Adrenal gland (tissue), 9 donors: ENCODE measurements at regions not wholly inside any gene's neighbourhood (a gene's known extent, or its start where the extent isn't known, plus 50 kb on each side); places are given as distances from the start of the nearest gene placed in this dataset.
A peak's percentile ranks its signal among the peaks of the same experiment; 100 is the strongest.

ENCODE experiments used
- DNase-seq, 7 donors: peaks; one replicate each; pipeline ENCODE4 v3.0.0-alpha.2; 2019 to 2020
- H3K27ac ChIP-seq, 5 donors: fragments of 200-600 bp; sonication (generic) in 4 of 5; 1 replicate in 3 of 5; 2 replicates in 2 of 5; pipeline versions ENCODE4 v1.5.1 to v1.8.0; 2016 to 2020; ENCODE audit warnings: mild to moderate bottlenecking in 1 of 5
- H3K27me3 ChIP-seq: fragments of 200-600 bp; 2 replicates; pipeline ENCODE4 v1.8.0; 2021
- H3K36me3 ChIP-seq, 2 donors: fragments of 200-600 bp; replicated peaks in 1 of 2; 1 replicate in 1 of 2; 2 replicates in 1 of 2; pipeline versions ENCODE4 v1.5.1 to v1.8.0; 2018 to 2022
- H3K4me1 ChIP-seq, 2 donors: fragments of 200-600 bp; replicated peaks in 1 of 2; 1 replicate in 1 of 2; 2 replicates in 1 of 2; pipeline versions ENCODE4 v1.5.1 to v1.8.0; 2018 to 2021
- H3K4me3 ChIP-seq, 4 donors: fragments of 200-600 bp; sonication (generic) in 3 of 4; one replicate each; pipeline ENCODE4 v1.5.1; 2016 to 2018
- H3K9me3 ChIP-seq, 3 donors: fragments of 200-600 bp; sonication (generic) in 1 of 3; replicated peaks in 1 of 3; 1 replicate in 2 of 3; 2 replicates in 1 of 3; pipeline versions ENCODE4 v1.5.1 to v1.8.0; 2016 to 2021
- POLR2A ChIP-seq, 2 donors: fragments of 450-650 bp; IDR thresholded peaks; one replicate each; pipeline ENCODE4 v1.6.1; 2017; ENCODE audit warnings: antibody characterized with exemption in 2 of 2, mild to moderate bottlenecking in 2 of 2, moderate library complexity in 1 of 2
- WGBS, 4 donors: extraction: QIAGEN DNeasy Blood & Tissue Kit in 2 of 4; methylation state at CpG; one replicate each; pipeline versions ENCODE4 v1.1.5 to v1.1.7; 2013 to 2017; 5-methylcytosine and 5-hydroxymethylcytosine counted together
- intact Hi-C, 2 donors: fragments of 100-400 bp; cut with DNase I; formaldehyde crosslinking; loops; one replicate each; pipeline versions ENCODE4 v1.14.1 to v1.15.0; 2022 to 2023
- TF ChIP-seq, protein P1 (sequence below), 6 experiments: fragments of 450-650 bp in 4 of 6; fragments of 200-600 bp in 2 of 6; sonication (generic) in 1 of 6; IDR thresholded peaks; 1 replicate in 5 of 6; 2 replicates in 1 of 6; pipeline versions ENCODE4 v1.5.1 to v1.8.0; 2016 to 2021; ENCODE audit warnings: antibody characterized with exemption in 6 of 6, mild to moderate bottlenecking in 2 of 6, moderate library complexity in 1 of 6
- donor health status: healthy with polysubstance abuse.
- donor health status: Bipolar disorder and iron deficiency.
- donor health status: DM: yes; HTN: yes; CAD: no.
- donor health status: DM: no; HTN: no; CAD: no.
- donor health status: DM: no; HTN: no; CAD: no.

DNA sequence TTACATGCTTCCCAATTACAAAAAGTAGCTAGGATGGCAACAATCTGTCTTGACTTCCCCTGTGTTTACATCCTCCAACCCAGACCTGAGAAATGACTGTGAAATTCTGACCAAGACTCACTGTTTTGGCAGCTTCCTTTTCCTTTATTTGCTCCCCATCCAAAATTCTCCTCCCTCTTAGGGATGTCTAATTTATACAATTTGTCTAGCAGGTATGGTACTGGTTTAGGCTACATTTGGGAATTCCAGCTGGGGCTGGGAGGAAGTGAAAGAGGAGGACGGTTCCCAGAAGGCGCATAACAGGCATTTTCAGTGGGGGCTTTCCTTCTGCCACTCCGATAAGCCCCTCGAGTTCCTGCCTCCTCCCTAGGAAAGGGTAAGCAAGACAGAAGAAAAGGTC lies 231.5 kb upstream of the BTBD3 start:
- H3K4me1 ChIP-seq, result peaks cover 0 to 10% of the 10 kb centered on the region in 2 donors
- intact Hi-C loops, result no loop called here
- H3K4me3 ChIP-seq, result no peak overlapping the region
- H3K9me3 ChIP-seq, result no peaks in the 10 kb centered on the region
- DNase-seq, result no peak
- WGBS, 4 donors, result 59 to 80% (median 66%) methylated on average over 4 of the region's 4 CpGs
- H3K36me3 ChIP-seq, result no peaks in the 10 kb centered on the region
- no peaks in the 10 kb centered on the region for H3K27me3 ChIP-seq
- H3K27ac ChIP-seq, result no peak overlapping the region
- no peak for TF ChIP-seq POLR2A (IDR thresholded peaks at IDR 0.05)
- TF ChIP-seq, protein P1, sequence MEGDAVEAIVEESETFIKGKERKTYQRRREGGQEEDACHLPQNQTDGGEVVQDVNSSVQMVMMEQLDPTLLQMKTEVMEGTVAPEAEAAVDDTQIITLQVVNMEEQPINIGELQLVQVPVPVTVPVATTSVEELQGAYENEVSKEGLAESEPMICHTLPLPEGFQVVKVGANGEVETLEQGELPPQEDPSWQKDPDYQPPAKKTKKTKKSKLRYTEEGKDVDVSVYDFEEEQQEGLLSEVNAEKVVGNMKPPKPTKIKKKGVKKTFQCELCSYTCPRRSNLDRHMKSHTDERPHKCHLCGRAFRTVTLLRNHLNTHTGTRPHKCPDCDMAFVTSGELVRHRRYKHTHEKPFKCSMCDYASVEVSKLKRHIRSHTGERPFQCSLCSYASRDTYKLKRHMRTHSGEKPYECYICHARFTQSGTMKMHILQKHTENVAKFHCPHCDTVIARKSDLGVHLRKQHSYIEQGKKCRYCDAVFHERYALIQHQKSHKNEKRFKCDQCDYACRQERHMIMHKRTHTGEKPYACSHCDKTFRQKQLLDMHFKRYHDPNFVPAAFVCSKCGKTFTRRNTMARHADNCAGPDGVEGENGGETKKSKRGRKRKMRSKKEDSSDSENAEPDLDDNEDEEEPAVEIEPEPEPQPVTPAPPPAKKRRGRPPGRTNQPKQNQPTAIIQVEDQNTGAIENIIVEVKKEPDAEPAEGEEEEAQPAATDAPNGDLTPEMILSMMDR (IDR thresholded peaks at IDR 0.05), result no peak

DNA sequence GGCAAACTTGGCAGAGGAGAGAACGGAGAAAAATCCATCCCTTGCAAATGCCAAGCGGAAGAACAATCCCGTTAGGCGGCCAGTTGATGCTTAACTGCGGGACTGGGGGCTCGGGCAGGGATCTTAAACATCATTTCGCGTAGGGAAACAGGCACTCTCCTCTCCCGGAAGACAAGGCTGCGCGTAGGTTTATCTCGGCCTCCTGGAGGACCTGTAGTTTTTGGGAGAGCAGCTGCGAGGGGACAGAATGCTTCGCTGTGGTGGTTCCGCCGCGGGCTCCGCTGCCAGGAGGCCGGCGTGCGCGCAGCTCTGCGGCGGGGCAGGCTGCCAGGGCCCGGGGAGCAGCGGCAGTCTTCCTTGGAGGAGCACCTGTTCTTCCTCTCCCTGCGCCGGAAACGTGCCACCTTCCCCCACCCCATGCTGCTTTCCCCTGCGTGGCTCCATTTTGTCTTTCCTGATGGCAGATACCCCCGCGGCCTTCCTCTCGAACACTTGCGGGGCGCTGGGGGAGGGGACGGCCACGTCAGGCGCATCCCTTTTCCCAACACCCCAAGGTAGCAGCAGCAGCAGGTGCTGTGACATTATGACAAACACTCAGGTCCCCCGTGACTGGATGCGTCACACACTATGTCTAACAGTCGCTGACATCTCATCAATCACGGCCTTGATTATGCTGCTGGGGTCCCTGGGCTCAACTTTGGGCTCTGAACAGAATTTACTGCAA lies 230.7 kb upstream of the BTBD3 start:
- peak overlapping the region in 2 of 4 donors; percentile 8 to 42 for H3K4me3 ChIP-seq
- 13 to 37% (median 15%) methylated on average over 12 to 42 of the region's 42 CpGs for WGBS, 4 donors
- H3K9me3 ChIP-seq, result no peaks in the 10 kb centered on the region
- no peaks in the 10 kb centered on the region for H3K36me3 ChIP-seq
- peak; percentile 17 to 58 (median 33) for DNase-seq
- intact Hi-C loops, result no loop called here
- H3K27ac ChIP-seq, result no peak overlapping the region
- TF ChIP-seq POLR2A (IDR thresholded peaks at IDR 0.05), result no peak
- TF ChIP-seq, protein P1 (IDR thresholded peaks at IDR 0.05), result no peak
- H3K4me1 ChIP-seq, result peaks cover 0 to 10% of the 10 kb centered on the region in 2 donors
- H3K27me3 ChIP-seq, result no peaks in the 10 kb centered on the region

DNA sequence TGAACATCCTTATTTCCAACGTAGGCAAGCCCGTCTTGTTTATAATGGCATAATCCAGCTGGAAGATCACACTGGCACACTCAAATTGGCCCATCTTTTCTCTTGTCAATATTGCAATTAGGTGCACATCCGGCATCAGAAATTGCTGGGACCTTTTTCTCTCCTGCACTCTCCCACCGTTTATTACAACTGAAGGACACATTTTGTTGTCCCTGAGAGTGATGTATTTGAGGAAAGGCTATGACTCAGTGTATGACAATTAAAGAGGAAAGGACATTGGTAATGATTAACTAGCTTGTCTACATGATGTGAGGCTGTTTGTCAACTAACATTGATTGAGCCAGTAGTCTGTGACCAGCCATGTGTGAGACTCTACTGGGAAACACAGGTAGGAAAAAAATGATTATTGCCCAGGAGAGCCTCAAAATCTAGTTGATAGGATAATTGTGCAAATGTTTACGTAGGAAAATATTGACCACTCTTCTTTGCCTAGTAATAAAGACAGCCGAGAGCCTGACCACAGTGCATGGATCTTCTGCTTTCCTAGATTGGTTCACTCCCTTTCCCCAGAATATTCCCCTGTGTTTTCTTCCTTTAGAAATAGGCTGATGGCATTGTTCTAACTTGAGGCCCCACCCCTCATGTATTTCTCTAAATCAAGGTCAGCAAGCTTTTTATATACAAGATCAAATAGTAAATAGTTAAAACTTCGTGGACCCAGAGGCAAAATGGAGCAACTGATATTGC lies 230.0 kb upstream of the BTBD3 start:
- Histone ChIP-seq H3K36me3 (no peaks in the 10 kb centered on the region), H3K27ac (no peak overlapping the region), H3K4me3 (no peak overlapping the region), H3K9me3 (no peaks in the 10 kb centered on the region), H3K27me3 (no peaks in the 10 kb centered on the region), H3K4me1 (peaks cover 0 to 10% of the 10 kb centered on the region in 2 donors)
- intact Hi-C loops, result no loop called here
- no peak for DNase-seq
- WGBS, 4 donors, result 48 to 54% (median 53%) methylated on average over 7 of the region's 7 CpGs
- TF ChIP-seq, protein P1 (IDR thresholded peaks at IDR 0.05), result no peak
- no peak for TF ChIP-seq POLR2A (IDR thresholded peaks at IDR 0.05)

DNA sequence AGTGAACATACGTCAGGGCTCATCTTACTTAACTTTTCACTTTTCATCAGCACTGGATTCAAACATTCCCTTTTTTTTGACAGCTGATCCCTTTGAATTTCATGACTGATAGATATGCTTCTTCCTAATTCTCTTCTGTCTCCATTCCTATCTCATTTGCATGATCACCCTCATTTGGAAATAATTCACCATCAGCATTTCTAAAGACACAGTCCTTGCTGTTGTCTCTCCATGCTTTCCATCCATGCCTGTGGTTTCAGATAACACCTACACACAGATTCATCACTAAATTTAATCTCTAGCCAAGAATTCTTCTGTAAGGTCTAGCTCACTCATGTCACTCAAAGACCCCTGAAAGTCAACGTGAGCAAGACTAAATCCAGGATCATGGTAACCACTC lies 228.4 kb upstream of the BTBD3 start:
- no peaks in the 10 kb centered on the region for H3K9me3 ChIP-seq
- no peak overlapping the region for H3K4me3 ChIP-seq
- peaks cover 0 to 10% of the 10 kb centered on the region in 2 donors for H3K4me1 ChIP-seq
- no peaks in the 10 kb centered on the region for H3K36me3 ChIP-seq
- DNase-seq, result no peak
- H3K27me3 ChIP-seq, result no peaks in the 10 kb centered on the region
- intact Hi-C loops, result no loop called here
- WGBS, 4 donors, result 91 to 96% (median 92%) methylated on average over 2 of the region's 2 CpGs
- no peak overlapping the region for H3K27ac ChIP-seq
- TF ChIP-seq, protein P1 (IDR thresholded peaks at IDR 0.05), result no peak
- TF ChIP-seq POLR2A (IDR thresholded peaks at IDR 0.05), result no peak
